ENCODE measurements at regions not wholly inside any gene's neighbourhood (a gene's known extent, or its start where the extent isn't known, plus 50 kb on each side); places are given as distances from the start of the nearest gene placed in this dataset.

DNA sequence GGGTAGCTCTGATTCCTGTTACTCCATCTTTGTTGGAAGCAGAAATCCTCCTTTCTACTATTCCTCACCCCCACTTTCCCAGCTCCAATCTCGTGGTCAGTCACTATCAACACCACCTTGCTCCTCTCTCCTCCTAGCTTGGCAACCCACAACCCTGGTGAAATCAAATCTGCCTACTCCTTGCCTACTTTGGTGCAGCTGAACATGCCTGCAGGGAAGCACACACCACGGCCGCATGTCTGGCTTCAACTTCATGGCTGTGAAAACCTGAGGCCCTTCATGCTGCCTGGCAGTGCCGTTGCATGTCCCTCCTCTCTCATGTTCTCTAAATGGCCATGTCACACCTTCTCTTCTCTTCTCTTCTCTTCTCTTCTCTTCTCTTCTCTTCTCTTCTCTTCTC, 112.4 kb upstream of the FOXA2 start:
- TF ChIP-seq CTCF (IDR thresholded peaks at IDR 0.05) (no peak), POLR2A (IDR thresholded peaks at IDR 0.05) (no peak)
- H3K27ac ChIP-seq: no peak overlapping the region
- intact Hi-C loops (cut with DNase I): loop anchor here in 4 of 10 donors (5.0 to 10.0 kb wide), 4 partner anchors 168 to 351 kb away; partner anchors contain the start of genes SSTR4 (in 1 of the 4) and THBD (in 1 of the 4)
- no peaks in the 10 kb centered on the region for H3K27me3 ChIP-seq
- H3K9me3 ChIP-seq: peaks cover 0 to 8% (median 0%) of the 10 kb centered on the region in 12 donors
- ATAC-seq (no peak), DNase-seq (no peak)
- H3K4me3 ChIP-seq: no peak overlapping the region
- no peaks in the 10 kb centered on the region for H3K36me3 ChIP-seq
- 94 to 98% (median 97%) methylated on average over 4 of the region's 4 CpGs for WGBS, 4 donors
- H3K4me1 ChIP-seq: peaks cover 0 to 29% (median 7%) of the 10 kb centered on the region in 12 donors

GRCh38 chr20:22698259-22698842, 114.0 kb upstream of the FOXA2 start:
- intact Hi-C loops (cut with DNase I): loop anchor here in 4 of 10 donors (5.0 to 10.0 kb wide), 4 partner anchors 166 to 349 kb away; partner anchors contain the start of genes SSTR4 (in 1 of the 4) and THBD (in 1 of the 4)
- H3K36me3 ChIP-seq: no peaks in the 10 kb centered on the region
- H3K27ac ChIP-seq: no peak overlapping the region
- H3K4me1 ChIP-seq: peaks cover 0 to 22% (median 2%) of the 10 kb centered on the region in 12 donors
- ATAC-seq (no peak), DNase-seq (no peak)
- H3K27me3 ChIP-seq: no peaks in the 10 kb centered on the region
- 62 to 77% (median 63%) methylated on average over 5 of the region's 5 CpGs for WGBS, 4 donors
- TF ChIP-seq POLR2A (IDR thresholded peaks at IDR 0.05): no peak
- no peak for TF ChIP-seq CTCF (IDR thresholded peaks at IDR 0.05)
- H3K4me3 ChIP-seq: no peak overlapping the region
- peaks cover 0 to 10% (median 0%) of the 10 kb centered on the region in 12 donors for H3K9me3 ChIP-seq

DNA sequence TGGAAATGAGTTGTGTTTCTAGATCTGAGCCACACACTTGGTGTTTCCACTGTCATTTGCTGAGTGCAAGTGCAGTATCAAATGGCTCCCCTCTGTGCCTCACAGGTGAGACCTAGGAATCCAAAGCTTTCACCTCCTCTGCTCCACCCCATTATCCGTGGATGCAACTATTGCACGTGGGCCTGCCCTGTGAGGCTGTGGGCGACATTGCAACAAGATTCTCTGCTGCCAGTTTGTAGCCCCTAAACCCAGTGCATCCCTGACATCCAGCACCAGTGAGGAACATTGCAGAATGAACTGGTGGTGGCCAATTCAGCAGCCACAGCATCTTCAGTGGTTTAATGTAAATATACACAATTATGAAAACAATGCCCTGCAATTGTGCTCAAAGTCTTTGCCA, 115.0 kb upstream of the FOXA2 start:
- Histone ChIP-seq H3K4me3 (no peak overlapping the region), H3K9me3 (peaks cover 0 to 12% (median 0%) of the 10 kb centered on the region in 12 donors), H3K27me3 (no peaks in the 10 kb centered on the region), H3K36me3 (no peaks in the 10 kb centered on the region), H3K4me1 (peaks cover 0 to 22% (median 2%) of the 10 kb centered on the region in 12 donors), H3K27ac (no peak overlapping the region)
- DNase-seq: no peak
- TF ChIP-seq POLR2A (IDR thresholded peaks at IDR 0.05) (no peak), CTCF (IDR thresholded peaks at IDR 0.05) (no peak)
- ATAC-seq: no peak
- intact Hi-C loops (cut with DNase I): loop anchor here in 4 of 10 donors (5.0 to 10.0 kb wide), 4 partner anchors 165 to 348 kb away; partner anchors contain the start of genes SSTR4 (in 1 of the 4) and THBD (in 1 of the 4)
- WGBS, 4 donors: 89 to 97% (median 93%) methylated on average over 3 of the region's 3 CpGs

DNA sequence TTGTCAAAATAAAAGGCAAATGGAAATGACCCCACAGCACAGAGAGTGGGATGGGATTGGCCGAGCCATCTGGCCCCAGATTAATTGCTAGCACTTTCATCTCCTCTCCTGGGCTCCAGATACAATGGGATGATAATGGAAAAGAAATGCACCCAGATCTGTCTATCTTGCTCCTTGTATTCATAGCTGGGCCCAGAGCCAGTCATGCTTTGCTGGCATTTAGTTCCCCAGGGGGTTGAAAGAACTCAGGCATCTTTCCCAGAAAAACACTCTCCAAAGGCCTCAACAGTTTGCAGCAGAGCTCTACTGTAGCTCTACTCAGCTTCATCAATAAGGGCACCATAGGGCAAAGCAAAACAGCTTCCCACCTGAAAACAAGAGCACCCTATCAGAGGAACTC, 116.0 kb upstream of the FOXA2 start:
- TF ChIP-seq CTCF (IDR thresholded peaks at IDR 0.05) (no peak), POLR2A (IDR thresholded peaks at IDR 0.05) (no peak)
- Histone ChIP-seq H3K36me3 (no peaks in the 10 kb centered on the region), H3K4me3 (no peak overlapping the region), H3K4me1 (peaks cover 0 to 15% (median under 1%) of the 10 kb centered on the region in 12 donors), H3K27me3 (no peaks in the 10 kb centered on the region), H3K27ac (no peak overlapping the region), H3K9me3 (peaks cover 0 to 19% (median 2%) of the 10 kb centered on the region in 12 donors)
- no peak for ATAC-seq
- intact Hi-C loops (cut with DNase I): loop anchor here in 1 of 10 donors (10.0 kb wide), 1 partner anchor 744 kb away; no protein-coding TSS in a partner anchor
- 60 to 71% (median 65%) methylated on average over 1 of the region's 1 CpG for WGBS, 4 donors
- DNase-seq: no peak

All from heart left ventricle (tissue), 16 donors.